Muscle layer of colon (tissue), 2 donors: ENCODE measurements at regions not wholly inside any gene's neighbourhood (a gene's known extent, or its start where the extent isn't known, plus 50 kb on each side); places are given as distances from the start of the nearest gene placed in this dataset.

Experiments used
- H3K27ac ChIP-seq: one replicate; pipeline ENCODE4 v1.7.0; 2013; ENCODE audit warnings: low read depth, mild to moderate bottlenecking, low read length, moderate library complexity
- H3K27me3 ChIP-seq, 2 donors: one replicate each; pipeline ENCODE4 v1.7.0; 2013; ENCODE audit warnings: low read length in 2 of 2, mild to moderate bottlenecking in 2 of 2; ENCODE audit not compliant: insufficient read depth in 2 of 2, control insufficient read depth in 1 of 2
- H3K36me3 ChIP-seq: one replicate; pipeline ENCODE4 v1.7.0; 2013; ENCODE audit warnings: mild to moderate bottlenecking, low read length; ENCODE audit not compliant: insufficient read depth
- H3K4me1 ChIP-seq: one replicate; pipeline ENCODE4 v1.7.0; 2013; ENCODE audit warnings: mild to moderate bottlenecking, low read length; ENCODE audit not compliant: insufficient read depth
- H3K4me3 ChIP-seq, 2 donors: one replicate each; pipeline ENCODE4 v1.7.0; 2013; ENCODE audit warnings: low read length in 2 of 2, low read depth in 1 of 2, mild to moderate bottlenecking in 1 of 2, moderate library complexity in 1 of 2
- H3K9ac ChIP-seq: one replicate; pipeline ENCODE4 v1.7.0; 2013; ENCODE audit warnings: low read length
- H3K9me3 ChIP-seq: one replicate; pipeline ENCODE4 v1.7.0; 2013; ENCODE audit warnings: mild to moderate bottlenecking, low read length
- donor health status: abdominal sarcoma.
- donor health status: Adenocarcinoma of cecum.

DNA sequence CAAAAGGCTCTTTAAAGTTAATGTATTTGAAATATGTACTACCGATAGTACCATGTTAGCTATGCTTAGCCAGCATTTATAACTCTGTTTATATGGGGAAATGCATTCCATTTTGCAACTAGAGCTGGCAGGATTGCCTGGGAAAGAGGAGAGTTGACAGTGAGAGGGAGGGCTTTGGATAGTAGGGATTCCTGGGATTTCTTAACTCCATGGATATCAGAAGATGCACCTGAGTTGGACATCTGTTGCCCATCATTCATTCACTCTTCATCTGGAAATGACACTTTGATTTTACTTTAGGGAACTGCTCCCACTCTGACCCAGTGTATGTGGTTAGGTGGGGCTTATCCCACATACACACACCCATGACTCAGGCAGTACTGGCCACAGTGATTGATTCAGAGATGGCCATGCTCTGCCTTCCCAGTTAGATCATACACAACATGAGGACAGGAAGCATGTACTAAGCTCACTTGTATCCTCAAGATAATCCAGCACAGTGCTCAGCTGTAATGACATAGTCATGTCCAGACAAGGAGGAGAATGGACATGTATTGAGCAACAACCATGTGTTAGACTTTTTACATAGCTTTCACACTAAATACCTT, 248.8 kb downstream of the MREG start:
- Histone ChIP-seq H3K27me3 (no peaks in the 10 kb centered on the region), H3K9ac (no peak overlapping the region), H3K4me3 (no peak overlapping the region), H3K36me3 (no peaks in the 10 kb centered on the region), H3K9me3 (no peaks in the 10 kb centered on the region), H3K4me1 (peaks cover 21% of the 10 kb centered on the region), H3K27ac (no peak overlapping the region)

GRCh38 chr2:215760557-215760956, 252.8 kb downstream of the MREG start:
- no peaks in the 10 kb centered on the region for H3K36me3 ChIP-seq
- H3K9me3 ChIP-seq: no peaks in the 10 kb centered on the region
- no peak overlapping the region for H3K9ac ChIP-seq
- no peak overlapping the region for H3K27ac ChIP-seq
- peaks cover 16% of the 10 kb centered on the region for H3K4me1 ChIP-seq
- H3K27me3 ChIP-seq: no peaks in the 10 kb centered on the region
- H3K4me3 ChIP-seq: no peak overlapping the region

- Histone ChIP-seq H3K9ac (no peak overlapping the region), H3K9me3 (no peaks in the 10 kb centered on the region), H3K4me1 (peaks cover 16% of the 10 kb centered on the region), H3K36me3 (no peaks in the 10 kb centered on the region), H3K4me3 (no peak overlapping the region), H3K27me3 (no peaks in the 10 kb centered on the region), H3K27ac (no peak overlapping the region)
These were observed 253.3 kb downstream of the MREG start for GRCh38 chr2:215760091-215760490.

DNA sequence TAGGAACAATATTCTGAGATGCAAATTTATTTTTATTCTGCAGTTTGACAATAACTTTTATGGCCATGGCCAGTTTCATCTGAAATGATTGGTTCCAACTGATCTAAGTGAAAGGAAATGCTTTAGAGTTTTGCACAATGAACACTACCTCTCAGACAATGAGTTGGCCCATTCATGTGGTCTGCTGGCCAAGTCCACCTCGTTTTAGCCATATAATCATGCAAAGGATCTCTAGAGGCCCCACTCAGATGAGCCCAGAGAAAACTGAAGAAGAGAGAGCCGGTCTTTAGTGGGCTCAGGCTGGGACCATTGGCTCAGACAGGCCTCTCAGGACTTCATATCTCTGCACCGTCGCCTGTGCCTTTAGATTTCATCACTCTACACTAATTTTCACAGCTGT, 254.7 kb downstream of the MREG start:
- no peak overlapping the region for H3K4me3 ChIP-seq
- H3K27ac ChIP-seq: no peak overlapping the region
- peaks cover 6% of the 10 kb centered on the region for H3K4me1 ChIP-seq
- no peaks in the 10 kb centered on the region for H3K36me3 ChIP-seq
- H3K27me3 ChIP-seq: no peaks in the 10 kb centered on the region
- no peaks in the 10 kb centered on the region for H3K9me3 ChIP-seq
- no peak overlapping the region for H3K9ac ChIP-seq

DNA sequence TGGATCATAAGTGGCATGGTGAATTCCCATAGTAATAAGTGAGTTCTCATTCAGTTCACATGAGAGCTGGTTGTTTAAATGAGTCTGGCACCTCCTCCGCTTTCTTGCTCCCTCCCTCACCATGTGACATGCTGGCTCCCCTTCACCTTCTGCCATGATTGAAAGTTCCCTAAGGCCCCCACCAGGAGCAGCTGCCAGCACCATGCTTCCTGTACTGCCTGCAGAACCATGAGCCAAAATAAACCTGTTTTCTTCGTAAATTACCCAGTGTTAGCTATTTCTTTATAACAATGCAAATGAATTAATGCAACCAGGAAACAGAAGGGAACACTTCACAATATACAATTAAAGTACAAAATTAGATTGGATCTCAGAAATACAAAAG, 257.0 kb downstream of the MREG start:
- H3K9me3 ChIP-seq: no peaks in the 10 kb centered on the region
- H3K36me3 ChIP-seq: no peaks in the 10 kb centered on the region
- H3K4me3 ChIP-seq: no peak overlapping the region
- no peak overlapping the region for H3K27ac ChIP-seq
- no peaks in the 10 kb centered on the region for H3K27me3 ChIP-seq
- H3K4me1 ChIP-seq: peaks cover 6% of the 10 kb centered on the region
- no peak overlapping the region for H3K9ac ChIP-seq

- Histone ChIP-seq H3K4me1 (peaks cover 11% of the 10 kb centered on the region), H3K9me3 (no peaks in the 10 kb centered on the region), H3K9ac (no peak overlapping the region), H3K36me3 (no peaks in the 10 kb centered on the region), H3K27me3 (no peaks in the 10 kb centered on the region), H3K4me3 (no peak overlapping the region), H3K27ac (no peak overlapping the region)
These were observed 257.6 kb downstream of the MREG start for GRCh38 chr2:215755641-215756345.

DNA sequence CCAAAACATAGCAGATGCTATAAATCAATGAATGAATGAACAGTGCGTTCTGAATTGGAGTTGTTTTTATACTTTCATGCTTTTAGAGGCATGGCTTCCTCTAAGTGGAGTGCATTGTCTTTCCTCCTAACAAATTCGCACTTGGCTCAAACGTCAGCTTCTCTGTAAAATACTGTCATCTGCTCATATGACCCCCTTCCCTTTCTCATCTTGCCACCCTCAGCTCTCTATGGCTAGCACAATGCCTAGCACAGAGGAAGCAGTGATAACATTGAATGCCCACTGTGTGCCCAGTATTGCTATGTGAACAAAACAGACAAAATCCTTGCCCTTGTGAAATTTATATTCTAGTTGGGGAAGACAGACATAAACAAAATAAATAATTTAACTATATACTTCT, 258.8 kb downstream of the MREG start:
- peaks cover 16% of the 10 kb centered on the region for H3K4me1 ChIP-seq
- H3K9ac ChIP-seq: no peak overlapping the region
- H3K27ac ChIP-seq: no peak overlapping the region
- H3K9me3 ChIP-seq: no peaks in the 10 kb centered on the region
- H3K36me3 ChIP-seq: no peaks in the 10 kb centered on the region
- H3K4me3 ChIP-seq: no peak overlapping the region
- no peaks in the 10 kb centered on the region for H3K27me3 ChIP-seq

DNA sequence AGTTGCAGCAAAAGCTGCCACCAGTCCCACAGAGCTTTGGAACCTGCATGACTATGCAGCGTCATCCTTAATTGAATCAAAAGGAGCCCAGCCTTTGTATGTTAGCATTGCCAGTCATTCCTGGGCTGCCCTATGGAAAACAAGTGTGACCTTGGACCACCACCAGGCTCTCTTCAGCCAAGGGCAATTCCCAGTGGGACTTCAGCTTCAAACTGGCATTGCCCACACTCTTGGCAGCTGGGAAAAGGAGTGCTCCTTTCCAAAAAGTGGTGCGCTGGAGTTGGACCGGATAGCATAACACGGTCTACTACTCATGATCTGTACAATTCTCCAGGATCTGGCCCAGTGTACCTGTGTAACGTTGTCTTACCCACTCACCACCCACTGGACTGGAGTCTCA, 259.5 kb downstream of the MREG start:
- Histone ChIP-seq H3K4me1 (peaks cover 22% of the 10 kb centered on the region), H3K27ac (no peak overlapping the region), H3K9ac (no peak overlapping the region), H3K9me3 (no peaks in the 10 kb centered on the region), H3K4me3 (no peak overlapping the region), H3K36me3 (no peaks in the 10 kb centered on the region), H3K27me3 (no peaks in the 10 kb centered on the region)

GRCh38 chr2:215752991-215753390, 260.4 kb downstream of the MREG start:
- no peaks in the 10 kb centered on the region for H3K27me3 ChIP-seq
- H3K4me1 ChIP-seq: peaks cover 30% of the 10 kb centered on the region
- H3K27ac ChIP-seq: no peak overlapping the region
- H3K9me3 ChIP-seq: no peaks in the 10 kb centered on the region
- no peaks in the 10 kb centered on the region for H3K36me3 ChIP-seq
- no peak overlapping the region for H3K4me3 ChIP-seq
- H3K9ac ChIP-seq: no peak overlapping the region

- H3K27ac ChIP-seq: no peak overlapping the region
- peaks cover 34% of the 10 kb centered on the region for H3K4me1 ChIP-seq
- H3K27me3 ChIP-seq: no peaks in the 10 kb centered on the region
- H3K9ac ChIP-seq: no peak overlapping the region
- H3K36me3 ChIP-seq: no peaks in the 10 kb centered on the region
- H3K4me3 ChIP-seq: no peak overlapping the region
- no peaks in the 10 kb centered on the region for H3K9me3 ChIP-seq
These were observed 260.9 kb downstream of the MREG start for GRCh38 chr2:215752436-215752835.

DNA sequence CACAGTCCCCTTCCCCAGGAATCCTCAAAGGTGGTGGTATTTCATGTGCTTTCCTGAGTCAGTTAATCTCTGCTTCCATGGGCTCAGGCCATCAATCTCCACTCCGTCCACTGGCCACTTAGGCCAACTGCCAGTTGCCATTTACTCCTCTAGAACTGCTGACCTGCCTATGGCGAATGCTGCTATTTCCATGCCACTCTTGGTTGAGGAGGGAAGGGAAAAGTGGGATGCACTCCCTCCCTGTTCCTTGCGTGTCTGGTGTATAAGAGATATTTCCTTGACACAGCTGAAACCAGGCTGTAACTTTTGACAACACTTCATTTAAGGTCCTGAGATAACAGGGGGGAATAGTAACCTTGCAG, 261.5 kb downstream of the MREG start:
- H3K27me3 ChIP-seq: no peaks in the 10 kb centered on the region
- H3K9ac ChIP-seq: no peak overlapping the region
- no peak overlapping the region for H3K4me3 ChIP-seq
- H3K27ac ChIP-seq: no peak overlapping the region
- H3K4me1 ChIP-seq: peaks cover 39% of the 10 kb centered on the region
- H3K9me3 ChIP-seq: no peaks in the 10 kb centered on the region
- no peaks in the 10 kb centered on the region for H3K36me3 ChIP-seq
